ENCODE measurements at regions not wholly inside any gene's neighbourhood (a gene's known extent, or its start where the extent isn't known, plus 50 kb on each side); places are given as distances from the start of the nearest gene placed in this dataset.

DNA sequence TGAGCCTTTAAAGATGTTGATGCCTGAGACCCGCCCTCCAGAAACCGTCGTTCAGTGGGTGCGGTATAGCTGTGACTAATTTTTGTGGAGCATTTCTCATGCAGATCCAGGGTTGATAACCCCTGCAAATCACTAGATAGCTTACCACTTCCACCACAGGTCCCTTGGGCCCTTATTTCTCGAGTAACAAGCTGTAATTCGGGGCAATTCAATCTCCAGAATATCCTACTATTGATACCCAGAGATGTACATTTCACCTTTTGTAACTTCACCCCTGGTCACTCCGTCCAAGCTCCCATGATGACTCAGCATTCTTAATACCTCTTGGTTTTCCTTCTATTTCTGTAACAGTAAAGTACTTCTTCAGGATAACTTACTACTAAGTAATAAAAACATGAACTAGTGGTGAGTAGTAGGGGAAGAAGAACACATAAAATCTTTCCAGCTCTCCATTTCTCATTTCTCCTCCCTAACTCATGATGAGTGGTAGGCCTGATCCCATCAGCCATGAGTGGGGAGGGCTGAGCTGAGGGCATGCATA, 71.9 kb upstream of the UBL3 start:
- no peak for DNase-seq

DNA sequence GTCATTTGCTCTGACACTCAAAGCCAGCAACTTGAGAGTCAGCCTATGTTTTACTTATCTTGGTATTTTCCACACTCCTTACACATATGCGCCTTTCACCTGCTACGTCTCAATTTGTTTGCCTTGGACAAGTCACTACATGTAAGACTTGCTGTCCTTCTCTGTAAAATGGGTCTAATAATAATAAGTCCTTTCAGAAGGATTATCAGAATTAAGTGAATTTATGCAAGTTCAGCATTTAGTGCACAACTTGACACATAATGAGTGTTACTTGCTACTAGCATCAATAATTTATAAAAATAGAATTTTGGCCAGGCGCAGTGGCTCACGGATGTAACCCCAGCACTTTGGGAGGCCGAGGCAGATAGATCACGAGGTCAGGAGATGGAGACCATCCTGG, 71.1 kb upstream of the UBL3 start:
- no peak for DNase-seq

DNA sequence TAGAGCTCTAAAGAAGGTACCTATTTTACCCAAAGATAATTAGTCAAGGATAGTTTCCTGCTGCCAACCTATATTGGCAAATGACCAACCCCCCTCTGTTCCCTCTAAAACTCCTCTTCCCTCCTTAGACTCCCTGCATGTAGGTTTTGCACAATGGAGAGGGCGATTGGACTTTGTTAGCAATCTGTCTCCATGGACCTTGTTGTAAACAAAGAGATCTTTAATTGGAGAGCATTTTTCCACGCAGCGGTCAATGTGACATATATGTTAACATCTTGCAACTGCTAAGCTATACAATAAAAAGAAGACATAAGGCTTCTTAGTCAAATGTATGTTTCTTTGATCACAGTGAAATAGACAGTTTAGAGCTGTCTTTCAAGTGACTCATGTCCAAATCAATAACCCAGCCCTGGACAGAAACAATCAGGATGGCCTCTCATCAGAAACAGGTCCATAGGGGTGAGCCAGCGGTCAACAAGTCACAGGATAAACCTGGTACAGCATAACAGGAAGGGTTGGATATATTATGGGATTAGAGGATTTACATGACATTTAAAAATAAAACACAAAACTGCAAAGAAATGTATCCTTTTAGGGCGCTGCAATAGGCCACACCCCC, 69.7 kb upstream of the UBL3 start:
- DNase-seq: no peak

DNA sequence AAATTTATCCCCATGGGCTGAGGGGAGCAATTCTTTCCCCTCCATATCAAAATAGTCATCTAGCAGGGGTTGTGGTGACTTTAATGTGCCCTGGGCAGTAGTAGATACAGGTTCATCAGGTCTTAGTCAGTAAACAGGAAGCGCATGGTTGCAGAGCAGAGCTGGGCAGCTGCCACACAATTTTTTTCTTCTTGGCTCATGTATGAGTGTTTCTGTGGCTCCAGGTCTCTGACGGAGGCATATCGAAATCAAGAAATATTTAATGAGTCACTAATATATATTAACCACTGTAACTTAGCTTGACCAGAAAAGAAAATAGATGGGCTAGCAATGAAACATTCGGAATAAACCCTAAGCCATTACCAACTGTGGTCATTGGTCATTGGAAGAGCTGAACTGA, 68.4 kb upstream of the UBL3 start:
- no peak for DNase-seq

DNA sequence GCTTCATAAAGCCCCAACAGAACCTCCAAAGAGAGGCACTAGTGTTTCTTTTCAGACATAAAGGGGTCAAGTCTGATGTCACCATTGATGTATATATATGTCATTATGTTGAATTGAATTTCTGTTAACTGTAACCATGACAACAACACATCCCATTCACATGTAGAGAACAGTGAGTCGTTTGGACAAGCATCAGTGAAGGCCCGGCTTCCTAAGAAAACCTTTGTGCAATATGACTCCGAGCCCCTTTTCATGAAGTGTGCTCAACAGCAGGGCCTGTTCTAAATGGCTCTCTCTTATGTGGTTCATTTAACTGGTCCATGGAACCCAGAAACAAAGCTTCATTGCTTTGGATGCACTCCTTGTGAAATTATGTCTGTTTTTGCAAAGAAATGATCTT, 67.2 kb upstream of the UBL3 start:
- DNase-seq: no peak

DNA sequence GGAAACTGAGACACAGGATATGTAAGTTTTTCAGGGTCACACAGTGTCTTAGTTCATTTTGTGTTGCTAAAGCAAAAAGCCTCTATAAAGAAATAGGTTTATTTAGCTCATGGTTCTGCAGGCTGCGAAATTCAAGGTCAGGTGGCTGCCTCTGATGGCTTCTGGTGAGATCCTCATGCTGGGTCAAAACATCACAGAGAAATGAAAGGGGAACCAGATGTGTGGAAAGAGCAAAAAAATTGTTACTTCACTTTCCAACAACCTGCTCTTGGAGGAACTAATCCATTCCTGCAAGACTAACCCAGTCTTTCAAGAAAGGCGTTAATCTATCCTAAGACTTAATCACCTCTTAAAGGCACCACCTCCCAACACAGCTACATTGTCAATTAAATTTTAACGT, 64.2 kb upstream of the UBL3 start:
- DNase-seq: no peak

DNA sequence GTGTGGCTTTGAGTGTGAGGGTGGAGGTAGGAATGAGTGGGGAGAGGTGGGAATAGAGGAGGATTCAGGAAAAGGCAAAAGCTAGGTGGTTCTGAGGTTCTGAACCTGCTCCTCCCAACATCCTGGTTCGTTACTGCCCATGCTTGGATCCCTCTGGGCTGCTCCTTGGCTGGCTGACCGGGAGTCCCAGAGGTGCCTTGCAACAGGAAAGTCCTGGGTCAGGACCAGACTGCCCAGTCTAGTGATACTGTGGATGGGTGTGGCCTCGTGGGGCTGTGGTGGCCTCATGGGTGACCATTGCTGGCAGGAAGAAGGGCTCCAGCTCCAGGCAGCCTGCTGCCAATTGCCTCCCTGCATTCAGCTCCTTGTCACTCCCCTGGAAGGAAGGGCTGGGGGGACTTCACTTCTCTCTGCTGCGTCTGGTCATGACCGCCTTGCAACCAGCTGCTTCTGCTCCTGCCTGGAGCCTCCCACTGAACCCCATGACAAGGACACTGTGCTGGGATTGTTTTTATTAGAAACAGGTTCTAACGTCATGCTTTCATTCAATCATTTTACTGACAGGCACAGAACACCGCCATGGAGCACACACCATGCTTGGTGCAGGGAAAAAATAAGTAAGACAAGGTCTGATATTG, 61.5 kb upstream of the UBL3 start:
- no peak for DNase-seq

DNA sequence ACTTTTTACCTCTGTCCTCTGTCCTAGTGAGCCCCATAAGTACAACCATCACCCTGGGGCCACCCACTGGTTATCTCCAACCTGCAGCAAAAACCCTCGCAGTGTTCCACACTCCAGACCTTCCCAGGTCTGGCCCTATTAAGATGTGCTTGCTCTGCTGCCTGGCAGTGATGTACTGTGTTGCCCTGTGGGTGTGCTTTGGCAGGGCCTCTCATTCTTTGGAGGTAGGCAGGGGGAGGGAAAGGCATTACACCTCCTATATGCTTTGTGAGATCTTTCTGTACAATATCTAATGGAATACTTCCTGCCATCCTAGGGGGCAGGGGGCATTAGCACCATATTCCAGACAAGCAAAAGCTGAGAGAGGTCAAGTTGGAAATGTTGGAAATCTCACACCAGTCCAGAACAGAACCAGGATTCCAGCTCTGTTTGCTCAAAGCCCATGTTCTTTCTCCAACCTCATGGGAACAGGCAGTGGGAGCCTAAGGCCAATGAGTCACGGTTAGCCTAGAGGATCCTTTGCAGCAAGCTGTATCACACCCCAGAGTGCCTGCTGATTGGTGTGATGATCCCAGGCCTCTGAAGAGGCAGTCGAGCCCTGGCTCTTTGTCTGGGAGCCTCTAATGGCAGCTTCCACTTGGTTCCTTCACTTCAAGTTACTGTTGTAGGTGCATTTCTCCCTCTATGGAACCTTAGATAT, 59.7 kb upstream of the UBL3 start:
- no peak for DNase-seq

DNA sequence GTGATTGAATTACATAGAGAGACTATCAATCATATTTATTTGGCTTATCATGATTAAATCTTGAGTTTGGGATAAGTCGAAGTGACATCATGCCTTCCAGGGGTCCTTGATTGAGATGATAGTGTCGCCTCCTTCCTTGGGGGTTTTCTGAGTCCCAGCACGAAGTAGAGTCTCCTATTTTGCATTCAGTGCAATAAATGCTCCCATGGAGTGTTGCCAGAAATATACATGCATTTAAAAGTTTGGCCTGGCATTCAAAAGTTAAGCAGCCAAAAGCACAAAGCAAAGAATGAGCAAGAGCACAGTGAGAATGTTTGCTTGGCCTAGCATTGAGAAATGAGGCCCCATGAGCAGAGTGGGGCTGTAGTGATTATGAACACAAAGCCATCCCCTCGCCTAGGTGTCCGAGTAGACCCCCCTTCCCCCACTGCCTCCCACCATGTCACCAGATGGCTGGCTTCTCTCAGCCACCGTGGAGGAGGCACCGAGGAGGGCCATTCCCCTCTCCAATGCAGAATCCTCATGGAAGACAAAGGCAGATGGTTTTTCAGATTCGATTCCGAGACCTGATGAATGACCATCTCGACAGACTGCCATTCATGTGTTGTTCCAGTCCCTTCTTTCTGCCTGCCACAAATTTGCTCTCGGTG, 58.8 kb upstream of the UBL3 start:
- no peak for DNase-seq

DNA sequence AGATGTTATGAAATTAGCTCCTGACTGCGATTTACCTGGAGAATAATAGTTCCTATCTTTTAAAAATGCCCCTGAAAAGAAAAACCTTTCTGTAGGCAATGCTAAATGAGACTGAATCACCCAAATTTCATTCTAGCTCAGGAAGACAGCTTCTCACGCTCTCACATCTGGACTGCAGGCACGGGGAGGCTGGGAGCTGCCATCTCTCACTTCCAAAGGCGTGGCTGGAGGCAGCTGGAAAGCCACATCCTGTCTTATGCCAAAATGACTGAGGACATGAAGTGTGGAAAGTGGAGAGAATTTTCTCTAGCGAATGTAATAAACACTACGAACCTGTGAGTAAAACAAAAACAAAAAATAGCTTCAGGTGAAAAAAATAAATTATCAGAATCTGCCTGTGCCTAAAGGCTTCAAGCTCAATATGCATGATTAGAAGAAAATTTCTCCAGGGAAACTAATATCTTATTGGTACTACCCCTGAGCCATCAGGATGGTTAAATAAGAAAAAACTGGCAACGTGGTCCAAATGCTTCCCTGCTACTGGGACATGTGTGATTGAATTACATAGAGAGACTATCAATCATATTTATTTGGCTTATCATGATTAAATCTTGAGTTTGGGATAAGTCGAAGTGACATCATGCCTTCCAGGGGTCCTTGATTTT, 58.1 kb upstream of the UBL3 start:
- DNase-seq: no peak

DNA sequence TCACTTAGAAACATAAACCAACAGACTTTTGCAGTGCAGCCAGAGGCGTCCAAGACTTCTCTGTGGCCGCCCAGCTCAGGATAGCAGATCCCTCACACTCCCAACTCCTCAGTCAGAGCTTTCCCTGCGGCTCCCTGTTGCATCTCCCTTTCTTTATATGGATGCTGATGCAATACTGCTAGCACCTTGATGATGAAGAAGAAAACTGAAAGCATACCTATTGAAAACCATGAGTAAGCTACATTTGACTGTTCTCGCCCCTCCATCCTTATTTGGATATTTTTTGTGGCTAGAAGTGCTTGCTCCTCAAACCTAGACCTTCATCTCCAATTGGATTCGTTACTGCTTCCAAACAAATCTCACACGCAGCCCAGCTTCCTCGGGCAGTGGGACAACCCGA, 57.3 kb upstream of the UBL3 start:
- DNase-seq: no peak

DNA sequence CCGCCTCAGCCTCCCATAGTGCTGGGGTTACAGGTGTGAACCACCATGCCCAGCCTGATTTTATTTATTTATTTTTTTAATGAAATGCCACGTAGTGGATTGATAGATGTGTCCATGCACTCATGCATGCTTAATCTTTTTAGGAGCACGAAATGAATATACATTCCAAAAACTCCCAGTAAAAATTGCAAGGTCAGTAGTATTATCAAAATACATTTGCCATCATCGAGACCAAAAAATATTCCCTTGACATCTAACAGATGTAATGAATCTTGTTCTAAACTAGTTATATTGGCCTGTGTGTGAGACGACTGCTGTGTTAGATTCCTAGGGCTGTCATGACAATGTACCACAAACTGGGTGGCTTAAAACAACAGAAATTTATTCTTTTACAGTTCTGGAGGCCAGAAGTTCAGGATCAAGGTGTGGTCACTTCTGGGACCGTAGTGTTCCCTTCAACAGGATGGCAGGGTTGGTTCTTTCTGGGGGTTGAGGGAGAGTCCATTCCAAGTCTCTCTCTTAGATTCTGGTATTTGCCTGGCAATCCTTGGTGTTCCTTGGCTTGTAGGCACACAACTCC, 56.1 kb upstream of the UBL3 start:
- no peak for DNase-seq

DNA sequence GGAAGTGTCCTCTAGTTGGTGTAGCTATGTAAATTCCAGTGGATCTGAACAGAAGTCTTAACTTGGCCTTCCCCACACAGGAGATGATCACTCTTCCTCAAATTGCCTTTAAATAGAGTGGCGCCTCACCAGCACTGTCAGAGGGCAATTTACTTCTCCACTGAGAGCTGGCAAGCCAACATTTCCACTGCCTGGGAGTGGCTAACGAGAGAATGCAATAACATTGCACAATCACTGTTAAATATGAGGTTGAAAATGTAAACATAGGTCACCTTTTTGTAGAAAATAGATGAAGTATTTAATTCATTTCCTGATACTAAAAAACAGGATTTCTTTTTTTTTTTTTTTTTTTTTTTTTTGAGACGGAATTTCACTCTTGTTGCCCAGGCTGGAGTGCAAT, 55.4 kb upstream of the UBL3 start:
- DNase-seq: no peak

DNA sequence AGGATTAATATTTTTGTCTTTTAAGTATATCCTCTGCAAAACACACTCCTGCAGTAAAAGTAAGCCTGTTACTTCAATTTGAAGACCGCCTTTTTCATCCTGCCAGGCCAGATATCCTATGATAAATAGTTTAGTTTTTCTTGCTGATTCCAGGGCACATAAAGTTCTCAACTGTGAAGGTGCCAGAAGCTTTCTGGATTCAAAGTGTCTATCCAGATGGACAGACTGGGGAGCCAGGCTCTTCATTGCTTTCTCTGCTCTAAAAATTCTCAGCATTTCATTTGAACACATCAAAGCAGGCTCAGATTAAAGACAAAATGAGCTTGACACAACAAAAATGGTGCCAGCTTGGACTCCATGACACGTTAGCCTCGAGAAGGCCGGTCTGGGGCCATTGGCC, 53.6 kb upstream of the UBL3 start:
- no peak for DNase-seq

DNA sequence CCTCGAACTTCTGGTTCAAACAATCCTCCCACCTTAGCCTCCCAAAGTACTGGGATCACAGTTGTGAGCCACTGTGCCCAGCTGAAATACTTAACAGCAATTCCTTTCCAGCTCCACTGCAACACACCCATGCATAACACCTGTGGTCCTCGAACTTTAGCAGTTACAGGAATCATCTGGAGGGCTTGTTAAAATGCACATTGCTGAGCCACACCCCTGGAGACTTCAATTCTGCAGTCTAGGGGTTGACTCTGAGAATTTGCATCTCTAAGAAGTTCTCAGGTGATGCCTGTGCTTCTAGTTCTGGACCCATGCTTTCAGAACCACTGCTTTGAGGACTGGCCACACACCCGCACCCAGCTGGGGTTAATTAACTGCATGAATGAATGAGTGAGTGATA, 53.1 kb upstream of the UBL3 start:
- DNase-seq: no peak

DNA sequence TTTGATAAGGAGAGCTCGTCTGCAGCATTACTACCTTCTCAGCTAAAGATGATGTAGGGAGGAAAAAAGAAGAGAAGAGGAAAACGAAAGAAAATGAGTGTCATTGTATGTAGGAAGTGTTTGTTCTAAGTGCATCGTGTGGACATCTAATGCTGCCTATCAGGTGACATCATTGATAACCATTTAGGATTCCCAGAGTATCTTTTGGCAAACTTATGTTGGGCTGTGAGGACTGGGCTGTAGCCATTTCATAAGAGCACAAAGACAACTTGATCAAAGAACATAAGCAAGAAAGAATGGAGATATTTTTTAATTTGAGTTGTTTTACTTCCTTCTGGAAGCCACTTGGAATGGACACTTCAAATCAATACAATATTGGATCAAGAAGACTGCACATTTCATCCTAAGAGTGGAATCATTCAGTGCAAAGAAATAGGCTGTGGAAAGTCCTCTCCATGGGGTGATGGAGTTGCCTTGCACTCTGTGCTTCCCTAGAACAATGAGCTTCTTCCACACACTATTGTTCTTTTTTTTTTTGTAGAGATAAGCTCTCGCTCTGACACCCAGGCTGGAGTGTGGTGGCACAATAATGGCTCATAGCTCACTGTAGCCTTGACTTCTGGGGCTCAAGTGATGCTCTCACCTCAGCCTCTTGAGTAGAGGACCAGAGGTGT, 52.4 kb upstream of the UBL3 start:
- DNase-seq: no peak

DNA sequence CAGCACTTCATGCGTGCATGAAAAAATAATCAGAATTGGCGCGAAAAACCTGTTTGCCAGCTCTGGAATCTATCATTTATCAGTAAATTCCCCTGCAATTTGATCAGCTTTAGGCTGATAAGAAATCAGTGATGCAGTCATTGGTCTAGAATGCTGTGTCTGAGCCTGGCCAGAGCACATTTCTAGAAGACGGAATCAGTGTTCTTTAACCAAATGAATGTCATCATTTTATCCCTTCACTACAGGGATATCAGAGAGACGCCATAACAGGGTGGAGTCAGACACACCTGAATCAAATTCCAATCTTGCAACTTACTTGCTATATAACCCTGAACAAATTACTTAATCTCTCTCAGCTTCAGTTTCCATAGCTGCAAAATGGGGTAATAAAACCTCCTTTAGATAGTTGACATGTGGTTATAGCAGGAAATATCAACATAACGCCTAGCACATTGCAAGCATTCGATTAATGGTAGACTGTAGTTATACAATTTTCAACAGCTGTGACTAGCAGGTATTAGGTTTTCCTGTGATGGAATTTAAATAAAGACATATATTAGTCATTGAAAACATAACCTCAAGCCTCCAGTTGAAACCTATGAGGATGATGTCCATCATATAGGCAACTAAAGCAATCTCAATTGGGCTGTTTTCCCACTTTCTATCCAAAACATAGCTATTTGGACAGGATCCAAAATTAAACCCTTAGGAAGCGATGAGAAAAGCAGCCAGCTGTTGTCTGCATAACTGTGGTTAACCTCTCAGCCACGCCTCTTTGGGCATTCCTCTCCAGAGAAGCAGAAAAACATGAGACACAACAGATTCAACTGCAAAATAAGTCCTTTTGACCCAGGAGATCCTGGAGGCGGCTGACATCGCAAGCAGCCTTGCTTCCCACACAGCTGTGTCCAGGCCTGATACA, 51.6 kb upstream of the UBL3 start:
- DNase-seq: no peak

Measured in NCI-H1436 treated with DMSO at 0.1 percent for 48 hours (cell line).